Testis (tissue), 2 donors: ENCODE measurements at regions not wholly inside any gene's neighbourhood (a gene's known extent, or its start where the extent isn't known, plus 50 kb on each side); places are given as distances from the start of the nearest gene placed in this dataset.

Source experiments
- DNase-seq: peaks from one replicate; pipeline ENCODE4 v3.0.0-alpha.2; 2019
- H3K27ac ChIP-seq, 2 donors: fragments of 200-600 bp; sonication (generic); one replicate each; pipeline ENCODE4 v1.5.1; 2019
- H3K27me3 ChIP-seq: fragments of 200-600 bp; sonication (generic); one replicate; pipeline ENCODE4 v1.5.1; 2019
- H3K36me3 ChIP-seq: fragments of 200-600 bp; sonication (generic); one replicate; pipeline ENCODE4 v1.5.1; 2017; ENCODE audit warnings: low read depth; ENCODE audit errors: missing control alignments
- H3K4me1 ChIP-seq: fragments of 200-600 bp; sonication (generic); one replicate; pipeline ENCODE4 v1.5.1; 2019
- H3K4me3 ChIP-seq, 2 donors: fragments of 200-600 bp; sonication (generic); one replicate each; pipeline ENCODE4 v1.5.1; 2017 to 2019
- H3K9me3 ChIP-seq: fragments of 200-600 bp; sonication (generic); one replicate; pipeline ENCODE4 v1.5.1; 2017
- POLR2A ChIP-seq: fragments of 450-650 bp; IDR thresholded peaks from one replicate; pipeline ENCODE4 v1.6.1; 2017; ENCODE audit warnings: antibody characterized with exemption, mild to moderate bottlenecking, moderate library complexity
- WGBS, 2 donors: methylation state at CpG; one replicate each; pipeline ENCODE4 v1.1.5; 2018; 5-methylcytosine and 5-hydroxymethylcytosine counted together
- intact Hi-C: fragments of 100-400 bp; cut with DNase I; formaldehyde crosslinking; loops from one replicate; pipeline ENCODE4 v1.15.1; 2023; ENCODE audit warnings: low total_unique reads
- TF ChIP-seq, protein P1 (sequence below), 3 experiments: fragments of 450-650 bp in 2 of 3; fragments of 200-600 bp in 1 of 3; sonication (generic) in 1 of 3; IDR thresholded peaks; one replicate each; pipeline ENCODE4 v1.5.1; 2016 to 2019; ENCODE audit warnings: antibody characterized with exemption in 3 of 3, mild to moderate bottlenecking in 2 of 3, moderate library complexity in 1 of 3

- TF ChIP-seq, protein P1, sequence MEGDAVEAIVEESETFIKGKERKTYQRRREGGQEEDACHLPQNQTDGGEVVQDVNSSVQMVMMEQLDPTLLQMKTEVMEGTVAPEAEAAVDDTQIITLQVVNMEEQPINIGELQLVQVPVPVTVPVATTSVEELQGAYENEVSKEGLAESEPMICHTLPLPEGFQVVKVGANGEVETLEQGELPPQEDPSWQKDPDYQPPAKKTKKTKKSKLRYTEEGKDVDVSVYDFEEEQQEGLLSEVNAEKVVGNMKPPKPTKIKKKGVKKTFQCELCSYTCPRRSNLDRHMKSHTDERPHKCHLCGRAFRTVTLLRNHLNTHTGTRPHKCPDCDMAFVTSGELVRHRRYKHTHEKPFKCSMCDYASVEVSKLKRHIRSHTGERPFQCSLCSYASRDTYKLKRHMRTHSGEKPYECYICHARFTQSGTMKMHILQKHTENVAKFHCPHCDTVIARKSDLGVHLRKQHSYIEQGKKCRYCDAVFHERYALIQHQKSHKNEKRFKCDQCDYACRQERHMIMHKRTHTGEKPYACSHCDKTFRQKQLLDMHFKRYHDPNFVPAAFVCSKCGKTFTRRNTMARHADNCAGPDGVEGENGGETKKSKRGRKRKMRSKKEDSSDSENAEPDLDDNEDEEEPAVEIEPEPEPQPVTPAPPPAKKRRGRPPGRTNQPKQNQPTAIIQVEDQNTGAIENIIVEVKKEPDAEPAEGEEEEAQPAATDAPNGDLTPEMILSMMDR (IDR thresholded peaks at IDR 0.05): no peak
- no peak for TF ChIP-seq POLR2A
- 88 to 90% methylated on average over 2 of the region's 2 CpGs for WGBS, 2 donors
- no peak overlapping the region for H3K27ac ChIP-seq
Observed at GRCh38 chr7:24212073-24212472, 71.9 kb upstream of the NPY start.

DNA sequence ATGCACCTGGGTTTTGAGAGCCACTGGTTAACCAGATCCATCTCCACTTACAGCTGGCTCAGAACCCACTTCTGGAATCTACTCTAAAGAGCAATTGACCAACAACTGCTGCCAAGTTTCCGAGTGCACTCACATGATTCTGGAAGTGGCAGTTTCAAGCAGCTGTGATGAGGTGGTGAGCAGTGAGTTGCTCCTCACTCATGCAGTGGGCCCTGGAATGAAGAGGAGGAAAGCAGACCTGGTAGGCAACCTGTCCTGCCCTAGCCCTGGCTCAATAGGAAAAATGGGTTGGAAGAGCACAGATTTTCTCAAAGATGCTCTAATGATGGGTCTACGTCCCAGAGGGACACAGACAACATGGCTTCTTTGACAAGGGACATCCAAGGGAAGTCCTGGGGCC is 70.7 kb upstream of the NPY start:
- intact Hi-C loops: no loop called here
- WGBS, 2 donors: 75 to 76% methylated on average over 2 of the region's 2 CpGs
- H3K4me1 ChIP-seq: no peaks in the 10 kb centered on the region
- no peaks in the 10 kb centered on the region for H3K9me3 ChIP-seq
- TF ChIP-seq, protein P1 (IDR thresholded peaks at IDR 0.05): no peak
- TF ChIP-seq POLR2A: no peak
- H3K36me3 ChIP-seq: no peaks in the 10 kb centered on the region
- H3K27ac ChIP-seq: no peak overlapping the region
- DNase-seq: no peak
- H3K27me3 ChIP-seq: no peaks in the 10 kb centered on the region
- H3K4me3 ChIP-seq: no peak overlapping the region

More at GRCh38 chr7:24212073-24212472, 71.9 kb upstream of the NPY start:
- intact Hi-C loops: no loop called here
- no peak overlapping the region for H3K4me3 ChIP-seq
- no peak for DNase-seq
- H3K9me3 ChIP-seq: no peaks in the 10 kb centered on the region
- H3K27me3 ChIP-seq: no peaks in the 10 kb centered on the region
- H3K4me1 ChIP-seq: no peaks in the 10 kb centered on the region
- no peaks in the 10 kb centered on the region for H3K36me3 ChIP-seq

DNA sequence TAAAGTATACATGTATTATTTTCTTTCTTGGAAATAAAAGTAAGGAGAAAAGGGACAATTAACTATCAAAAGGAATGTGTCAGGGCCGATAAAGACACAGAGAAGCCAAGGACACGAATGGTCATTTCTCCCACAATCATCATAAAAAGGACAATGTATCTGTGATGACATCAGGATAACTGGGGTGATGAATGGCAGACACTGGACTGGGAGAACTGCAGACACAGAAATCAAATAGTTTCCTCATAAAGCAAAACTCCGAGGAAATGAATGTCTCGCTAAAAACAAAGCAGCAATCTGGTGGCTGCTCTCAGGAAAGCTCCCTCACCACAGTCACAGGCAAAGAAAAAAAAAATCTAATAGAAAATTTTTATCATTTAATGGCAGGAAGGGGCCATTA is 69.3 kb upstream of the NPY start:
- TF ChIP-seq, protein P1 (IDR thresholded peaks at IDR 0.05): no peak
- no peak for TF ChIP-seq POLR2A
- no peaks in the 10 kb centered on the region for H3K9me3 ChIP-seq
- no peak for DNase-seq
- H3K27me3 ChIP-seq: no peaks in the 10 kb centered on the region
- no peak overlapping the region for H3K4me3 ChIP-seq
- WGBS, 2 donors: 35% methylated on average over 4 of the region's 4 CpGs
- no peak overlapping the region for H3K27ac ChIP-seq
- H3K36me3 ChIP-seq: no peaks in the 10 kb centered on the region
- intact Hi-C loops: no loop called here
- H3K4me1 ChIP-seq: no peaks in the 10 kb centered on the region

DNA sequence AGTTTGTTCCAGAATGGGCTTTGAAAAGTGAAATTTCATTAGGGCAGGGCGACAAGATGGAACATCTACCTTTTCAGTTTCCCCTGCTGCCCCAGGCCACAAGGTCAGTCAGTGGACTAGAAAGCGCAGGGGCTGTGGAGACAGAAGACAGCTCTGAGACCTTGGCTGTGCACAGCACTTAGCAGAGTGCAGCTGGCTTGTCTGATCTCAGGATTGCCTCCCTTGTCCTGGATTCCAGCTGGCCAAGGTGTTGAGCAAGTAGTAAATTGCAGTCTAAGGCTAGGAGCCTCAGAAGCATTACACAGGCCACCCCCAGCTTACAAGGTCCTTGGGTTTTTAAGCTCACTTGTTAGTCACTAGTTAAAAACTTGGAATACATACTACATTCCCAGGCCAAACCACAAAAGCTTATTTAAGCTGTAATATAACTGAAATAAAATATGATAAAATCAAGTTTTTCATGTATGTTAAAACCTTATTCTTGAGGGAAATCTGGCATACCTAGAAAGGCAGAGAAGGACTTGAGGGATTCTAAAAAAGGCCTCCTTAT is 67.3 kb upstream of the NPY start:
- TF ChIP-seq, protein P1 (IDR thresholded peaks at IDR 0.05): no peak
- TF ChIP-seq POLR2A: no peak

GRCh38 chr7:24221500-24221899 is 62.5 kb upstream of the NPY start:
- Histone ChIP-seq H3K27ac (no peak overlapping the region), H3K27me3 (no peaks in the 10 kb centered on the region), H3K4me3 (no peak overlapping the region), H3K36me3 (no peaks in the 10 kb centered on the region), H3K4me1 (no peaks in the 10 kb centered on the region), H3K9me3 (no peaks in the 10 kb centered on the region)
- intact Hi-C loops: no loop called here
- DNase-seq: no peak
- WGBS, 2 donors: 82 to 87% methylated on average over 2 of the region's 2 CpGs
- TF ChIP-seq POLR2A: no peak
- TF ChIP-seq, protein P1 (IDR thresholded peaks at IDR 0.05): no peak

More for the DNA sequence above, 67.3 kb upstream of the NPY start:
- no peaks in the 10 kb centered on the region for H3K4me1 ChIP-seq
- no peak for DNase-seq
- H3K4me3 ChIP-seq: no peak overlapping the region
- H3K27me3 ChIP-seq: no peaks in the 10 kb centered on the region
- no peaks in the 10 kb centered on the region for H3K36me3 ChIP-seq
- intact Hi-C loops: no loop called here
- WGBS, 2 donors: 78 to 100% methylated on average over 2 of the region's 2 CpGs
- H3K9me3 ChIP-seq: no peaks in the 10 kb centered on the region
- H3K27ac ChIP-seq: no peak overlapping the region
